Umbilical cord (tissue), 1 donor: ENCODE measurements at regions not wholly inside any gene's neighbourhood (a gene's known extent, or its start where the extent isn't known, plus 50 kb on each side); places are given as distances from the start of the nearest gene placed in this dataset.

ENCODE experiments used
- DNase-seq: peaks from one replicate; pipeline ENCODE4 v3.0.0-alpha.2; 2015; ENCODE audit warnings: low spot score

- peak; percentile 19 for DNase-seq
These were observed 283.9 kb downstream of the SMOC2 start for GRCh38 chr6:168724669-168725570.

GRCh38 chr6:168724033-168724432 is 283.0 kb downstream of the SMOC2 start:
- no peak for DNase-seq

GRCh38 chr6:168722397-168722796 is 281.4 kb downstream of the SMOC2 start:
- no peak for DNase-seq

- DNase-seq = no peak
These were observed 280.6 kb downstream of the SMOC2 start for GRCh38 chr6:168721571-168721970.

- DNase-seq = no peak
These were observed 278.9 kb downstream of the SMOC2 start for GRCh38 chr6:168719901-168720300.

GRCh38 chr6:168718821-168719475 is 278.0 kb downstream of the SMOC2 start:
- DNase-seq = no peak
